Chondrocyte (in vitro differentiated cells): ENCODE measurements at regions not wholly inside any gene's neighbourhood (a gene's known extent, or its start where the extent isn't known, plus 50 kb on each side); places are given as distances from the start of the nearest gene placed in this dataset.

Experiments
- DNase-seq: peaks from one replicate; pipeline ENCODE4 v3.0.0; 2021; ENCODE audit warnings: mixed read lengths, low spot score
- H3K27ac Mint-ChIP-seq: one replicate; pipeline ENCODE4 v1.8.0; 2021; ENCODE audit warnings: mild to moderate bottlenecking, moderate library complexity, mixed read lengths; ENCODE audit not compliant: unreplicated experiment
- H3K27me3 Mint-ChIP-seq: 2 replicates; pipeline ENCODE4 v1.8.0; 2021; ENCODE audit warnings: low read depth, mixed read lengths
- H3K36me3 Mint-ChIP-seq: 2 replicates; pipeline ENCODE4 v1.8.0; 2021; ENCODE audit warnings: low read depth, mixed read lengths
- H3K4me1 Mint-ChIP-seq: 2 replicates; pipeline ENCODE4 v1.8.0; 2021; ENCODE audit warnings: low read depth, mild to moderate bottlenecking, mixed read lengths
- H3K4me3 Mint-ChIP-seq: one replicate; pipeline ENCODE4 v1.8.0; 2021; ENCODE audit warnings: mild to moderate bottlenecking, moderate library complexity, mixed read lengths; ENCODE audit not compliant: unreplicated experiment
- H3K9me3 Mint-ChIP-seq: 2 replicates; pipeline ENCODE4 v1.8.0; 2021; ENCODE audit warnings: low read depth, mixed read lengths
- TF ChIP-seq, protein P1 (sequence below): fragments of 200-600 bp; sonication (generic); IDR thresholded peaks from 2 replicates; pipeline ENCODE4 v1.5.0; 2021; ENCODE audit warnings: antibody characterized with exemption, mild to moderate bottlenecking, moderate library complexity

DNA sequence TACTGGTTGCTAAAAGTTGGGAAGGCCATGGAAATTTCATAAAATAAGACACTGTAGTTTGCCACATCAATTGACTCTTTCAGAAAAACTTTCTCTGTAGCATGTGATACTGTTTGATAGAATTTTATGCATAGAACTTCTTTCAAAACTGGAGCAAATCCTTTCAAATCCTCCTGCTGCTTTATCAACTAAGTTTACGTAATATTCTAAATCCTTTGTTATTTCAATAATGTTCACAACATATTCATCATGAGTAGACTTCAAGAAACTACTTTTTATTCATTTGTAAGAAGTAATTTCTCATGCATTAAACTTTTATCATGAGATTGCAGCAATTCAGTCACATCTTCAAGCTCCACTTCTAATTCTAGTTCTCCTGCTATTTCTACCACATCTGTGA lies 199.3 kb downstream of the PCDH18 start:
- TF ChIP-seq, protein P1, sequence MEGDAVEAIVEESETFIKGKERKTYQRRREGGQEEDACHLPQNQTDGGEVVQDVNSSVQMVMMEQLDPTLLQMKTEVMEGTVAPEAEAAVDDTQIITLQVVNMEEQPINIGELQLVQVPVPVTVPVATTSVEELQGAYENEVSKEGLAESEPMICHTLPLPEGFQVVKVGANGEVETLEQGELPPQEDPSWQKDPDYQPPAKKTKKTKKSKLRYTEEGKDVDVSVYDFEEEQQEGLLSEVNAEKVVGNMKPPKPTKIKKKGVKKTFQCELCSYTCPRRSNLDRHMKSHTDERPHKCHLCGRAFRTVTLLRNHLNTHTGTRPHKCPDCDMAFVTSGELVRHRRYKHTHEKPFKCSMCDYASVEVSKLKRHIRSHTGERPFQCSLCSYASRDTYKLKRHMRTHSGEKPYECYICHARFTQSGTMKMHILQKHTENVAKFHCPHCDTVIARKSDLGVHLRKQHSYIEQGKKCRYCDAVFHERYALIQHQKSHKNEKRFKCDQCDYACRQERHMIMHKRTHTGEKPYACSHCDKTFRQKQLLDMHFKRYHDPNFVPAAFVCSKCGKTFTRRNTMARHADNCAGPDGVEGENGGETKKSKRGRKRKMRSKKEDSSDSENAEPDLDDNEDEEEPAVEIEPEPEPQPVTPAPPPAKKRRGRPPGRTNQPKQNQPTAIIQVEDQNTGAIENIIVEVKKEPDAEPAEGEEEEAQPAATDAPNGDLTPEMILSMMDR, result no peak
- Mint-ChIP-seq H3K4me3 (no peak overlapping the region), H3K27ac (no peak overlapping the region), H3K27me3 (no peaks in the 10 kb centered on the region), H3K36me3 (peaks cover 4% of the 10 kb centered on the region), H3K9me3 (peaks cover 25% of the 10 kb centered on the region), H3K4me1 (no peaks in the 10 kb centered on the region)
- DNase-seq, result no peak

DNA sequence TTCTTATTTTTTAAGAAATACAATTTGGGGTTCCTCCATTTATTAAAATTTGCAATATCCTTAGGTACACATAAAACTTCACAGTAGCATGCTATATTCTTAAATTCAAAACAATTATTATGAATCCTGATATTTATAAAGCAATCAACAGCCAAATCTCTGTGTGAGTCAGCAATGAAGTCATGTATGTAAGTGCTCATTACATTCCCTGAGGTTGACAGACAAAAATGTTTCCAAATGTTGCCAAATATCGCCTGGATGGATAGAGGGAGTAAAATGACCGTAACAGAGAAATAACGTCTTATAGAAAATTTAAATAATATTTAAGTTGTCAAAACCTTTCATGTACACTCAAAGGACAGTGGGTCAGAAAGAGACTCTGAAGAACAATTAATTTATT lies 220.0 kb downstream of the PCDH18 start:
- Mint-ChIP-seq H3K27me3 (no peaks in the 10 kb centered on the region), H3K9me3 (no peaks in the 10 kb centered on the region), H3K4me1 (peaks cover 44% of the 10 kb centered on the region), H3K4me3 (no peak overlapping the region), H3K36me3 (no peaks in the 10 kb centered on the region), H3K27ac (no peak overlapping the region)
- TF ChIP-seq, protein P1, result no peak
- DNase-seq, result no peak

DNA sequence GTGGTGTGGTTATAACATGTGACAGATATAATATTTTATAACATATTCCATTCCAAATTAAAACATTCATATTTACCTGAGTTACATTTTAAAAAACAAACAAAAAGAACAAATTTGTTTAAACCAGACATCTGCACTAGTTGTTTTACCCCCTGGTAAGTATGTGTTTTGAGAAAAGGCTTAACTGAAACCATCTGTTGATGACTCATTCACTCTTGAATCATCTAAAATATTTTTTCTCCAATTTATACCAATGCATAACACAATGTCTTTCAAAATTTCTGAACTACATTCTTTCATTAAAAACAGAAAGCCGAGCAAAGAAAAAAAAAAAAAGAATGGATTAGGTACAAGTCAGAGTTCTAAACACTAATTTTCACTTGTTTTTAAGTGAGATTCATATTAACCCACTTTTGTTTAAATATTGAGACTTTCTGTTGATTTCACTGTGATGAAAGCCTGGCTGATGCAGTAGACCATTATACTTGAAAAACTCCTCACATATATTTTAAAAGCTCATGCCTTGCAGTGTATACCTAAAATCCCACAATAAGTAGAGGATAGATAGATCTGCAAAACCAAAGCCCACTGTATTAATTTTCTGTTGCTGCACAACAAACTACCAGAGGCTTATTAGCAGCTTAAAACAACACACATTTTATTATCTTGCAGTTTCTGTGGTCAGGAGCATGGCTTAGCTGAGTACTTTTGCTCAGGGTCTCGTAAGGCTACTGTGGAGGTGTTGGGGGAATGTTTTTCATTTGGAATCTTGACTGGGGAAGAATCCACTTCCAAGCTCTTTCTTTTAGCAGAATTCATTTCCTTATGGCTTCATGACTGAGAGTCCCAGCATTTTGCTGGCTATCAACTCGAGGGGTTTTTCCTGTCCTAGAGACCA lies 221.5 kb downstream of the PCDH18 start:
- peak overlapping the region; percentile 87 for H3K27ac Mint-ChIP-seq
- H3K27me3 Mint-ChIP-seq, result no peaks in the 10 kb centered on the region
- TF ChIP-seq, protein P1, result no peak
- H3K4me3 Mint-ChIP-seq, result peak overlapping the region; percentile 29
- no peaks in the 10 kb centered on the region for H3K36me3 Mint-ChIP-seq
- DNase-seq, result no peak
- no peaks in the 10 kb centered on the region for H3K9me3 Mint-ChIP-seq
- H3K4me1 Mint-ChIP-seq, result peaks cover 57% of the 10 kb centered on the region

DNA sequence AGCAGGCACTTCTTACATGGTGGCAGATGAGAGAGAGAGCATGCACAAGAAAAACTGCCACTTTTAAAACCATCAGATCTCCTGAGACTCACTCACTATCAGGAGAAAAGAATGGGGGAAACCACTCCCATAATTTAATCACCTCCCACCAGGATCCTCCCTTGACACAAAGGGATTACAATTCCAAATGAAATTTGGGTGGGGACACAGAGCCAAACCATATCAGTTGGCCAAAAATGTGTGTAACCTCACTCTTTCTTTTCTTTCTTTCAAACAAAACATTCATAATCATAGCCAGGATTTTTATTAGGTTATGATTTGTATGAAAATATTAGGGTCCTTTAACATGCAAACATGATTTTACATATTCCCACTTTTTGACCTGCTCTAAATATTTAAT lies 222.1 kb downstream of the PCDH18 start:
- H3K27ac Mint-ChIP-seq, result peak overlapping the region; percentile 87
- H3K9me3 Mint-ChIP-seq, result no peaks in the 10 kb centered on the region
- peaks cover 57% of the 10 kb centered on the region for H3K4me1 Mint-ChIP-seq
- H3K36me3 Mint-ChIP-seq, result no peaks in the 10 kb centered on the region
- no peaks in the 10 kb centered on the region for H3K27me3 Mint-ChIP-seq
- TF ChIP-seq, protein P1, result no peak
- H3K4me3 Mint-ChIP-seq, result no peak overlapping the region
- no peak for DNase-seq

DNA sequence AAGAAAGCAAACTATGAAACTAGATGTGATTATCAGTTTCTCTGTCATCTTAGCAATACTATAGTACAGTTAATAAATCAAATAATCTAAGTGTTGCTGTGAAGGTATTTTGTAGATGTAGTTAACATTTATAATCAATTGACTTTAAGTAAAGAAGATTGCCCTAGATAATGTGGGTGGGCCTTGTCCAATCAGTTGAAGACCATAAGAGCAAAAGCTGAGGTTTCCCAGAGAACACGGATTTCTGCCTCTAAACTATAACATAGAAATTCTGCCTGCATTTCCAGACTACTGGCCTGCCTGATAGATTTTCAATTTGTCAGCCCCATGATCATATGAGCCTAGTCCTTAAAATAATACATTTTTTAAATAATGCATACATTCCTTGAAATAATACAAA lies 222.9 kb downstream of the PCDH18 start:
- DNase-seq, result no peak
- no peaks in the 10 kb centered on the region for H3K27me3 Mint-ChIP-seq
- no peak overlapping the region for H3K27ac Mint-ChIP-seq
- TF ChIP-seq, protein P1, result no peak
- H3K36me3 Mint-ChIP-seq, result no peaks in the 10 kb centered on the region
- no peaks in the 10 kb centered on the region for H3K9me3 Mint-ChIP-seq
- H3K4me3 Mint-ChIP-seq, result no peak overlapping the region
- H3K4me1 Mint-ChIP-seq, result peaks cover 57% of the 10 kb centered on the region
